Tibial nerve (tissue), 3 donors: ENCODE measurements at regions not wholly inside any gene's neighbourhood (a gene's known extent, or its start where the extent isn't known, plus 50 kb on each side); places are given as distances from the start of the nearest gene placed in this dataset.

ENCODE experiments used
- POLR2A ChIP-seq, 2 donors: fragments of 450-650 bp; IDR thresholded peaks; one replicate each; pipeline ENCODE4 v1.6.1; 2017; ENCODE audit warnings: antibody characterized with exemption in 2 of 2, mild to moderate bottlenecking in 2 of 2, moderate library complexity in 2 of 2
- TF ChIP-seq, protein P1 (sequence below), 5 experiments: fragments of 200-600 bp in 3 of 5; fragments of 450-650 bp in 2 of 5; sonication (generic) in 3 of 5; IDR thresholded peaks; one replicate each; pipeline ENCODE4 v1.5.1; 2016 to 2019; ENCODE audit warnings: antibody characterized with exemption in 5 of 5, mild to moderate bottlenecking in 3 of 5, moderate library complexity in 2 of 5

DNA sequence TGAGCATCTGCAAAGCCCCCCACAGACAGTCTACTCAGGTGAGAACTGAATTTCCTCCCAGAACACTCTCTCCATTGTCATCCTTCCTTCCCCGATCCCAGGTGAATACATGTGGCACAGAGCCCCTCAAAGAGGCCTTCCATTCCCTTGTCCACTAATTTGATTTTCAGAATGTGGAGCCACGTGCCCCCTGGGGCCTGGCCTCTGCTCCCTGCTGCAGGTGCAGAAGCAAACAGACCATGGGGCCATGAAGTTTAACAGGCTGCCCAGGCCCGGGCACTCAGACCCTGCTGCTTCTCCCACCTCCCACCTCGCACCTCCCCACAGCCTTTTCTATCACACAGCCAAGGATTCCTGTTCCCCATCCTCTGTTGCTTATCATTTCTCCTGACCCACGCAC is 243.8 kb upstream of the RAB4A start:
- TF ChIP-seq, protein P1, sequence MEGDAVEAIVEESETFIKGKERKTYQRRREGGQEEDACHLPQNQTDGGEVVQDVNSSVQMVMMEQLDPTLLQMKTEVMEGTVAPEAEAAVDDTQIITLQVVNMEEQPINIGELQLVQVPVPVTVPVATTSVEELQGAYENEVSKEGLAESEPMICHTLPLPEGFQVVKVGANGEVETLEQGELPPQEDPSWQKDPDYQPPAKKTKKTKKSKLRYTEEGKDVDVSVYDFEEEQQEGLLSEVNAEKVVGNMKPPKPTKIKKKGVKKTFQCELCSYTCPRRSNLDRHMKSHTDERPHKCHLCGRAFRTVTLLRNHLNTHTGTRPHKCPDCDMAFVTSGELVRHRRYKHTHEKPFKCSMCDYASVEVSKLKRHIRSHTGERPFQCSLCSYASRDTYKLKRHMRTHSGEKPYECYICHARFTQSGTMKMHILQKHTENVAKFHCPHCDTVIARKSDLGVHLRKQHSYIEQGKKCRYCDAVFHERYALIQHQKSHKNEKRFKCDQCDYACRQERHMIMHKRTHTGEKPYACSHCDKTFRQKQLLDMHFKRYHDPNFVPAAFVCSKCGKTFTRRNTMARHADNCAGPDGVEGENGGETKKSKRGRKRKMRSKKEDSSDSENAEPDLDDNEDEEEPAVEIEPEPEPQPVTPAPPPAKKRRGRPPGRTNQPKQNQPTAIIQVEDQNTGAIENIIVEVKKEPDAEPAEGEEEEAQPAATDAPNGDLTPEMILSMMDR (IDR thresholded peaks at IDR 0.05): no peak
- TF ChIP-seq POLR2A (IDR thresholded peaks at IDR 0.05): no peak
